Tibial nerve (tissue), 4 donors: ENCODE measurements at regions not wholly inside any gene's neighbourhood (a gene's known extent, or its start where the extent isn't known, plus 50 kb on each side); places are given as distances from the start of the nearest gene placed in this dataset.

Source experiments
- CTCF ChIP-seq, 5 experiments: fragments of 200-600 bp in 3 of 5; fragments of 450-650 bp in 2 of 5; sonication (generic) in 3 of 5; IDR thresholded peaks; one replicate each; pipeline ENCODE4 v1.5.1; 2016 to 2019; ENCODE audit warnings: antibody characterized with exemption in 5 of 5, mild to moderate bottlenecking in 3 of 5, moderate library complexity in 2 of 5
- EP300 ChIP-seq, 2 donors: sonication (generic); formaldehyde crosslinking; IDR thresholded peaks; one replicate each; pipeline ENCODE4 v1.6.1; 2017; ENCODE audit warnings: antibody characterized with exemption in 2 of 2, mild to moderate bottlenecking in 1 of 2
- POLR2A ChIP-seq, 2 donors: fragments of 450-650 bp; IDR thresholded peaks; one replicate each; pipeline ENCODE4 v1.6.1; 2017; ENCODE audit warnings: antibody characterized with exemption in 2 of 2, mild to moderate bottlenecking in 2 of 2, moderate library complexity in 2 of 2

- TF ChIP-seq EP300 (IDR thresholded peaks at IDR 0.05) = no peak
- no peak for TF ChIP-seq CTCF (IDR thresholded peaks at IDR 0.05)
- TF ChIP-seq POLR2A (IDR thresholded peaks at IDR 0.05) = no peak
These were observed 81.9 kb upstream of the ARRDC3 start for GRCh38 chr5:91464886-91465646.
